Thymus (tissue), 11 donors: ENCODE measurements at regions not wholly inside any gene's neighbourhood (a gene's known extent, or its start where the extent isn't known, plus 50 kb on each side); places are given as distances from the start of the nearest gene placed in this dataset.
"Not testable (repeated sequence)": the region's sequence is repeated elsewhere in the genome, so short reads cannot be mapped to it uniquely, and the experiment has no call there.

Experiments used
- DNase-seq, 9 donors: peaks; one replicate each; pipeline ENCODE4 v3.0.0-alpha.2; 2013; ENCODE audit warnings: low spot score in 9 of 9, low read depth in 6 of 9, missing footprints in 1 of 9
- H3K27ac ChIP-seq, 2 donors: one replicate each; pipeline ENCODE4 v1.5.1; 2013; ENCODE audit warnings: control low read depth in 1 of 2, low read depth in 1 of 2, low read length in 1 of 2, mild to moderate bottlenecking in 1 of 2, moderate library complexity in 1 of 2
- H3K27me3 ChIP-seq, 2 donors: one replicate each; pipeline ENCODE4 v1.5.1; 2013; ENCODE audit warnings: low read length in 1 of 2; ENCODE audit not compliant: control insufficient read depth in 2 of 2, insufficient read depth in 1 of 2
- H3K36me3 ChIP-seq, 2 donors: one replicate each; pipeline ENCODE4 v1.5.1; 2013; ENCODE audit warnings: low read length in 1 of 2, mild to moderate bottlenecking in 1 of 2, moderate library complexity in 1 of 2; ENCODE audit not compliant: control insufficient read depth in 2 of 2, insufficient read depth in 2 of 2
- H3K4me1 ChIP-seq, 2 donors: one replicate each; pipeline ENCODE4 v1.5.1; 2013; ENCODE audit warnings: low read length in 2 of 2; ENCODE audit not compliant: control insufficient read depth in 2 of 2, insufficient read depth in 2 of 2
- H3K4me3 ChIP-seq, 2 donors: one replicate each; pipeline ENCODE4 v1.5.1; 2013; ENCODE audit warnings: low read length in 2 of 2, control low read depth in 1 of 2, mild to moderate bottlenecking in 1 of 2
- H3K9me3 ChIP-seq, 2 donors: one replicate each; pipeline ENCODE4 v1.5.1; 2013; ENCODE audit warnings: low read length in 1 of 2, mild to moderate bottlenecking in 1 of 2; ENCODE audit not compliant: control insufficient read depth in 2 of 2, insufficient read depth in 1 of 2
- WGBS: extraction: QIAGEN DNeasy Blood & Tissue Kit; methylation state at CpG from one replicate; pipeline ENCODE4 v1.1.7; 2013; 5-methylcytosine and 5-hydroxymethylcytosine counted together
- donor health status: healthy.

DNA sequence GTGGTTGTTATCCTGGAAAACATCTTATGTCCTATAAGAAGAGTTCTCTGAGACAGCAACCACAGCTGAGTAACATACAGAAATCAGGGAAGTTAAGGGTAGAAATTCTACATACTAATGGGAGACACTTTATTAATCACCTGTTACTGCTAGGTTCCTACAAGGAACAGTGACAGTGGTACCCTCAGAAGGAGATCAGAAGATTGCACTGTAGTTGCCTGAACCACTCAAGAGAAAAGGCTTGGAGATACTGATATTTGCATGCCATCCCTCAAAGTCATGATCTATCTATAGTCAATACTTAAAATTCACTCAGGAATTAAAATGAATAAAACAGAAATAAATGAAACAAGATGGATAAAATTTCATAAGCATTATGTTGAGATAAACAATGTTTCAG, 136.0 kb downstream of the LMLN start:
- DNase-seq: no peak
- H3K4me1 ChIP-seq: no peaks in the 10 kb centered on the region
- no peaks in the 10 kb centered on the region for H3K36me3 ChIP-seq
- no peak overlapping the region for H3K4me3 ChIP-seq
- no peak overlapping the region for H3K27ac ChIP-seq
- no peaks in the 10 kb centered on the region for H3K9me3 ChIP-seq
- H3K27me3 ChIP-seq: peaks cover 2 to 4% of the 10 kb centered on the region in 2 donors

DNA sequence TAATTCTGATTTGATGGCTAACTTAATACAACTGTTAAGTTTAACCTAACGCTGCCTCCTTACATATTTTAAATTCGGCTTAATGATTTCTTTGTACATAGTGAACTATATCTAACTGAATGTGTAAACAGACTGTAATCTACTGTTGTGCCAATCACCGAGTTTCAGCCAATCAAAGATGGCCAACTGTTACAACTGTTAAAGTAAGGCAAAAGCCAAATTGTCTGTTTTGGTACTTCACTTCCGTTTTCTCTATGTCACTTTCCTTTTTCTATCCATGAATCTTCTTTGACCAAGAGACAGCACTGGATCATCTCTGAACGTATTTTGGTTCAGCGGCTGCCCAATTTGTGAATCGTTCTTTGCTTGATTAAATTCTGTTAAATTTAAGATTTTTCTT, 137.0 kb downstream of the LMLN start:
- H3K36me3 ChIP-seq: no peaks in the 10 kb centered on the region
- DNase-seq: no peak
- H3K27ac ChIP-seq: no peak overlapping the region
- WGBS: 90% methylated on average over 7 of the region's 7 CpGs
- H3K4me1 ChIP-seq: no peaks in the 10 kb centered on the region
- H3K9me3 ChIP-seq: no peaks in the 10 kb centered on the region
- H3K27me3 ChIP-seq: peaks cover 2 to 4% of the 10 kb centered on the region in 2 donors
- H3K4me3 ChIP-seq: no peak overlapping the region

DNA sequence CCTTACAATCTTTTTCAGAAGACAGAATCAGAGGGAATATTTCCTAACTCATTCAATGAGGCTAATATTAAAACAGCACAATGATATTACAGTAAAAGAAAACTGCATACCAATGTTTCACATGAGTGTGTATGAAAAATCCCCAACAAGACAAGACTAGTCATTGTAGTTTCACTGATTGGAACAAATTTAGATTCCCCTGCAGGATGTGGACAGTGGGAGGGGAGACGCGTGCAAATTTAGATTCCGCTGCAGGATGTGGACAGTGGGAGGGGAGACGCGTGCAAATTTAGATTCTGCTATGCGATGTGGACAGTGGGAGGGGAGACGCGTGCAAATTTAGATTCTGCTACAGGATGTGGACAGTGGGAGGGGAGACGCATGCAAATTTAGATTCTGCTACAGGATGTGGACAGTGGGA, 138.7 kb downstream of the LMLN start:
- H3K9me3 ChIP-seq, H3K36me3 ChIP-seq, H3K27ac ChIP-seq, H3K4me3 ChIP-seq, DNase-seq, H3K4me1 ChIP-seq, H3K27me3 ChIP-seq: not testable (repeated sequence)
- WGBS: 70% methylated on average over 9 of the region's 9 CpGs

DNA sequence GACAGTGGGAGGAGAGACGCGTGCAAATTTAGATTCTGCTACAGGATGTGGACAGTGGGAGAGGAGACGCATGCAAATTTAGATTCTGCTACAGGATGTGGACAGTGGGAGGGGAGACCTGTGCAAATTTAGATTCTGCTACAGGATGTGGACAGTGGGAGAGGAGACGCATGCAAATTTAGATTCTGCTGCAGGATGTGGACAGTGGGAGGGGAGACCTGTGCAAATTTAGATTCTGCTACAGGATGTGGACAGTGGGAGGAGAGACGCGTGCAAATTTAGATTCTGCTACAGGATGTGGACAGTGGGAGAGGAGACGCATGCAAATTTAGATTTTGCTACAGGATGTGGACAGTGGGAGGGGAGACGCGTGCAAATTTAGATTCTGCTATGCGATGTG, 143.1 kb downstream of the LMLN start:
- peaks cover 1 to 11% of the 10 kb centered on the region in 2 donors for H3K9me3 ChIP-seq
- not testable (repeated sequence) for H3K27me3 ChIP-seq, DNase-seq, H3K27ac ChIP-seq, H3K4me3 ChIP-seq, H3K36me3 ChIP-seq, H3K4me1 ChIP-seq
- 36% methylated on average over 10 of the region's 10 CpGs for WGBS

DNA sequence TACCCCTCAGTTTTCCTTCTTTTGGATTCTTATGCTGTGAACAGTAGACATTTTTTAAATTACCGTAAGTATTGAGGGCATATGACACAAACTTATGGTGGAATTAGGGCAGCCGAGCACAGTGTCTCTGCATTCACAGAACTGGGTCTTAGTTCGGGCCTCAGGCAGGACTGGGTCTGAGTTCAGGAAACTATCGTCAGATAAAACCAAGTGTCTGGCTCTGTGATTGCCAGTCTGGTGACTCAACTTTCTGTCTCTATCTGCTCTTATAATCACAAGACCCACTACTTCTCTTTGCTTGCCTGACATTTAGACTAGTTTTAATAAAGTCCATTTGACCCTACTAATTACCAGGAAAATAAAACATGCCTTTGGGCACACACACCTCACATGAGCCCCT, 146.2 kb downstream of the LMLN start:
- Histone ChIP-seq H3K9me3 (peaks cover 1 to 11% of the 10 kb centered on the region in 2 donors), H3K4me3 (no peak overlapping the region), H3K4me1 (no peaks in the 10 kb centered on the region), H3K27me3 (peaks cover 0 to 18% of the 10 kb centered on the region in 2 donors), H3K36me3 (no peaks in the 10 kb centered on the region), H3K27ac (no peak overlapping the region)
- 98% methylated on average over 4 of the region's 4 CpGs for whole genome bisulfite sequencing
- DNase-seq: no peak

DNA sequence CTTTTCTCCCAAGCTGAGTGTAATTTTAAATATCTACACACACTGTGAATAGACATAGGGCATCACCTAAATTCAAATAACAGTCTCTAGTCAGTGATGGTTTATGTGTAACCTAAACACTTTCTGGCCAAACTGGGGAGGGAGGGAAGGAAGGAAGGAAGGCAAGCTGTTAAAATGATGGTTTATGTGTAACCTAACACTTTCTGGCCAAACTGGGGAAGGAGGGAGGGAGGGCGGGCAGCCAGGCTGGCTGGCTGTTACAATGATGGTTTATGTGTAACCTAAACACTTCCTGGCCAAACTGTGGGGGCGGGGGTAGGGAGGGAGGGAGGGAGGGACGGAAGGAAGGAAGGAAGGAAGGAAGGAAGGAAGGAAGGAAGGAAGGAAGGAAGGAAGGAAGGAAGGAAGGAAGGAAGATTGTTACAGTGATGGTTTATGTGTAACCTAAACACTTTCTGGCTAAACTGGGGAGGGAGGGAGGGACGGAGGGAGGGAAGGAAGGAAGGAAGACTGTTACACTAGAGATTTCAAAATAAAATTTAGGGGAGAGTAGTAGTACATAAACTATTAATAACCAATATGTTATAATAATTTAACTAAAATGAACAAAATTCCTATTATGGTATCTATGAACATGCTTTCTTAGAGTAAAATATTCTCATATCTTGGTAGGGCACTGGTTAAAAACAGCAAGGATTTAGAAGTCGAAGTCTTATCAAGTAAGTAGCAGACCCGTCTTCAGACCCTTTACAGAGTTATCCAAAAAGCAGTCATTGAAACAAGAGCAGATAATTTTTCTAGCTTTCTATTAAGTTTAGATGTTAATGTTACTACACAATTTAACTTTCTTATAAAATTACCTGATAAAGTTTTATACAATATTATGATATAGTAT, 148.1 kb downstream of the LMLN start:
- Histone ChIP-seq H3K4me1 (no peaks in the 10 kb centered on the region), H3K27ac (no peak overlapping the region), H3K4me3 (no peak overlapping the region), H3K27me3 (peaks cover 8 to 36% of the 10 kb centered on the region in 2 donors), H3K9me3 (peaks cover under 1 to 9% of the 10 kb centered on the region in 2 donors), H3K36me3 (no peaks in the 10 kb centered on the region)
- no peak for DNase-seq
- WGBS: 31% methylated on average over 6 of the region's 6 CpGs

DNA sequence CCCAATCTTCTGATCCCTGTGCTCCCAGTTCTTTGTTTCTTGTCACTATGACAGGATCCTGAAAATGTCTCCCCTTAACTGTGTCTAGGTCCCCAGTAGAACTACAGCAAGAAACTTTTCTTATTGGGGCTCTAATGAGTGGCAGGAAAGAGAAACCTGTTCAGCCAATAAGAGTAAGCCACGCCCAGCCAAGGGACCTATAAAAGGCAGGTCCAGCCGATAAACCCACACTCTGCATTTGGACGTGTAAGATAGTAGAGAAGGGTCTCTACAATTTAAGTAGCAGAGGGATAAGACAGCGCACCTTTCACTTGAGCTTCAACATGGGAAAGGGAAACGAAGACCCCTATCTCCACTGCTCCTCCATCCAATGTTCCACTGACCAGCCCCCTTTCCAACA, 149.9 kb downstream of the LMLN start:
- no peak for DNase-seq
- H3K27ac ChIP-seq: no peak overlapping the region
- H3K4me1 ChIP-seq: no peaks in the 10 kb centered on the region
- peaks cover 22 to 54% of the 10 kb centered on the region in 2 donors for H3K27me3 ChIP-seq
- 97% methylated on average over 5 of the region's 5 CpGs for WGBS
- H3K36me3 ChIP-seq: no peaks in the 10 kb centered on the region
- H3K9me3 ChIP-seq: peaks cover 0 to 4% of the 10 kb centered on the region in 2 donors
- H3K4me3 ChIP-seq: no peak overlapping the region

DNA sequence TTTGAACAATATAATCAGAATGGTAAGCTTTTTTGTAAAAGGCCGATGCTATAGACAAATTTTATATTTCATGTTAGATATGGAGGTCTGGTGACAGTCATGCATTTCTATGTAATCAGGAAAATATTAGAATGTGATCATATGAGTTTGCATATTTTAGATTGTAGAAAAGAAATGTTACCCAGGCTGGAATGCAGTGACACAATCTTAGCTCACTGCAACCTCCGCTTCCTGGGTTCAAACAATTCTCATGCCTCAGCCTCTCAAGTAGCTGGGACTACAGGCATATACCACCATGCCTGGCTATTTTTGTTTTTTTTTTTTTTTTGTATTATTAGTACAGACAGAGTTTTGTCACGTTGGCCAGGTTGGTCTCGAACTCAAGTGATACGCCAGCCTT, 152.0 kb downstream of the LMLN start:
- no peaks in the 10 kb centered on the region for H3K4me1 ChIP-seq
- peaks cover 24 to 59% of the 10 kb centered on the region in 2 donors for H3K27me3 ChIP-seq
- H3K36me3 ChIP-seq: no peaks in the 10 kb centered on the region
- DNase-seq: no peak
- no peaks in the 10 kb centered on the region for H3K9me3 ChIP-seq
- no peak overlapping the region for H3K4me3 ChIP-seq
- no peak overlapping the region for H3K27ac ChIP-seq
- 94% methylated on average over 5 of the region's 5 CpGs for WGBS

DNA sequence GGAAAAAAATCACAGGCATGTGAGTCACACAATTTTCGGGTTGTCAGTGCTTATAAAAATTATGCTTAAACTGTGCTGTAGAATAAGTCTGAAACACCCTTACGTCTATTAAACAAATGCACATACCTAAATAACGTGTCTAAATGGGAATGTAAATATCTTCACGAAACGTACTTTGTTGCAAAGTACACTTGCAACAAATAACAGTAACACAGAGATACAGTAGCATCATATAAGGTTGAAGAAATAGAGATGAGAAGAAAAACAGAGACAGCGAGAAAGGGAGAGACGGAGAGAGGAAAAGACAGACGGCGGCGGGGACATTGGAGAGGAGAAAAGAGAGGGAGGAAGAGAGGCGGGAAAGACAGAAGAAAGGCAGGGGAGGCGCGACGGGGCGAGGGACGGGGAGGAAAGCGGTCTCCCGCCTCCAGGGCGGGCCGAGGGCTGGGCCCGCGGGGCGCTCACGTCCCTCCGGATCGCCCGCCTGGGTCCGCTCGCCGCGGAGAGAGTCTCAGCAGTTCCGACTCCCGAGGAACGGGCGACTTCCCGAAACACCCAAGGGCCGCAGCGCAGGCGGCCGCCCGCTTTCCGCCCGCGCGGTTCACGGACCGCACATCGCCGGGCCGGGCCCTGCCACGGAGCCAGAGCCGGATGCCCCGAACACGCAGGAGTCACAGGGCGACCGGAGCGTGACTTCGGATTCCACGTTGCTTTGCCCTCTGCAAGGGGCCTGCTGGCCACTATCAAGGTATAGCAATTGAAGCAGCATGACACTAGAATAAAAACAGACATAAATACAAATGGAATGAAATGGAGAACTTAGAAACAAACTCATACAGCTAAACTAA, 153.4 kb downstream of the LMLN start:
- DNase-seq: no peak
- WGBS: 8% methylated on average over 59 of the region's 59 CpGs
- Histone ChIP-seq H3K9me3 (no peaks in the 10 kb centered on the region), H3K36me3 (no peaks in the 10 kb centered on the region), H3K4me1 (no peaks in the 10 kb centered on the region), H3K27ac (no peak overlapping the region), H3K4me3 (no peak overlapping the region), H3K27me3 (peaks cover 24 to 59% of the 10 kb centered on the region in 2 donors)
